Lung (tissue), 11 donors: ENCODE measurements at regions not wholly inside any gene's neighbourhood (a gene's known extent, or its start where the extent isn't known, plus 50 kb on each side); places are given as distances from the start of the nearest gene placed in this dataset.

Experiments
- ATAC-seq: fragments of 200-7000 bp; cut with Tn5 transposase; one replicate; pipeline ENCODE4 v1.9.1; 2020; ENCODE audit warnings: moderate number of reproducible peaks; ENCODE audit not compliant: insufficient read depth, low FRiP score
- DNase-seq, 3 donors: peaks; one replicate each; pipeline ENCODE4 v3.0.0-alpha.2; 2013 to 2017
- H3K27ac ChIP-seq, 2 donors: one replicate each; pipeline ENCODE4 v1.5.1; 2013; ENCODE audit warnings: mild to moderate bottlenecking in 2 of 2, moderate library complexity in 2 of 2, control low read depth in 1 of 2, inconsistent platforms in 1 of 2, low read depth in 1 of 2, low read length in 1 of 2
- H3K27me3 ChIP-seq, 3 donors: one replicate each; pipeline ENCODE4 v1.5.1; 2013; ENCODE audit warnings: low read length in 2 of 3; ENCODE audit not compliant: control insufficient read depth in 3 of 3, insufficient read depth in 3 of 3
- H3K36me3 ChIP-seq, 4 donors: one replicate each; pipeline ENCODE4 v1.5.1; 2013; ENCODE audit warnings: low read length in 4 of 4, mild to moderate bottlenecking in 1 of 4, moderate library complexity in 1 of 4; ENCODE audit not compliant: control insufficient read depth in 4 of 4, insufficient read depth in 4 of 4
- H3K4me1 ChIP-seq, 5 donors: one replicate each; pipeline ENCODE4 v1.5.1; 2013; ENCODE audit warnings: low read length in 5 of 5, mild to moderate bottlenecking in 2 of 5, moderate library complexity in 1 of 5; ENCODE audit not compliant: control insufficient read depth in 5 of 5, insufficient read depth in 5 of 5
- H3K4me3 ChIP-seq: one replicate; pipeline ENCODE4 v1.5.1; 2013; ENCODE audit warnings: mild to moderate bottlenecking, control low read depth, moderate library complexity
- H3K9ac ChIP-seq, 2 donors: one replicate each; pipeline ENCODE4 v1.5.1; 2013; ENCODE audit warnings: low read length in 2 of 2, control low read depth in 1 of 2; ENCODE audit not compliant: insufficient read depth in 1 of 2
- H3K9me3 ChIP-seq, 4 donors: one replicate each; pipeline ENCODE4 v1.5.1; 2013; ENCODE audit warnings: low read length in 3 of 4, mild to moderate bottlenecking in 1 of 4, moderate library complexity in 1 of 4; ENCODE audit not compliant: control insufficient read depth in 4 of 4, insufficient read depth in 3 of 4
- CTCF ChIP-seq: IDR thresholded peaks from 2 replicates; pipeline ENCODE4 v1.5.1; 2012; ENCODE audit warnings: mild to moderate bottlenecking; ENCODE audit errors: control extremely low read depth, extremely low read depth
- WGBS, 2 donors: extraction: QIAGEN DNeasy Blood & Tissue Kit; methylation state at CpG; one replicate each; pipeline ENCODE4 v1.1.7; 2013; 5-methylcytosine and 5-hydroxymethylcytosine counted together
- donor health status: control.
- donor health status: control.
- donor health status: Bipolar disorder and iron deficiency.
- donor health status: healthy.
- donor health status: DM: yes; HTN: yes; CAD: no.

GRCh38 chr12:81015510-81015909 lies 62.4 kb upstream of the ACSS3 start:
- H3K4me1 ChIP-seq = no peaks in the 10 kb centered on the region
- 73 to 83% methylated on average over 6 of the region's 6 CpGs for WGBS, 2 donors
- DNase-seq = no peak
- no peaks in the 10 kb centered on the region for H3K36me3 ChIP-seq
- H3K27me3 ChIP-seq = peaks cover 0 to 4% (median 0%) of the 10 kb centered on the region in 3 donors
- H3K9ac ChIP-seq = no peak overlapping the region
- H3K27ac ChIP-seq = no peak overlapping the region
- TF ChIP-seq CTCF = no peak
- no peak for ATAC-seq
- H3K9me3 ChIP-seq = no peaks in the 10 kb centered on the region
- no peak overlapping the region for H3K4me3 ChIP-seq

GRCh38 chr12:81010641-81011040 lies 67.2 kb upstream of the ACSS3 start:
- DNase-seq = no peak
- no peak for TF ChIP-seq CTCF
- H3K4me3 ChIP-seq = no peak overlapping the region
- H3K9ac ChIP-seq = no peak overlapping the region
- no peaks in the 10 kb centered on the region for H3K4me1 ChIP-seq
- no peaks in the 10 kb centered on the region for H3K36me3 ChIP-seq
- no peaks in the 10 kb centered on the region for H3K27me3 ChIP-seq
- no peaks in the 10 kb centered on the region for H3K9me3 ChIP-seq
- no peak for ATAC-seq
- 58 to 61% methylated on average over 1 of the region's 1 CpG for WGBS, 2 donors
- no peak overlapping the region for H3K27ac ChIP-seq

GRCh38 chr12:81005606-81006005 lies 67.9 kb upstream of the LIN7A start:
- Histone ChIP-seq H3K4me3 (no peak overlapping the region), H3K9ac (no peak overlapping the region), H3K27ac (no peak overlapping the region), H3K4me1 (no peaks in the 10 kb centered on the region), H3K36me3 (no peaks in the 10 kb centered on the region), H3K9me3 (no peaks in the 10 kb centered on the region), H3K27me3 (no peaks in the 10 kb centered on the region)
- ATAC-seq = no peak
- no peak for TF ChIP-seq CTCF
- no peak for DNase-seq
- WGBS, 2 donors = 88 to 90% methylated on average over 2 of the region's 2 CpGs

GRCh38 chr12:81000831-81001230 lies 63.1 kb upstream of the LIN7A start:
- no peak overlapping the region for H3K9ac ChIP-seq
- no peaks in the 10 kb centered on the region for H3K27me3 ChIP-seq
- H3K36me3 ChIP-seq = no peaks in the 10 kb centered on the region
- H3K4me1 ChIP-seq = no peaks in the 10 kb centered on the region
- no peak overlapping the region for H3K27ac ChIP-seq
- ATAC-seq (no peak), DNase-seq (no peak)
- no peak overlapping the region for H3K4me3 ChIP-seq
- no peak for TF ChIP-seq CTCF
- no peaks in the 10 kb centered on the region for H3K9me3 ChIP-seq
